Natural killer cell (primary cell): ENCODE measurements at regions not wholly inside any gene's neighbourhood (a gene's known extent, or its start where the extent isn't known, plus 50 kb on each side); places are given as distances from the start of the nearest gene placed in this dataset.

Experiments
- ATAC-seq, 3 donors: fragments of 150-1000 bp in 2 of 3; fragments of 200-7000 bp in 1 of 3; cut with Tn5 transposase; 1 replicate in 1 of 3; 2 replicates in 2 of 3; pipeline ENCODE4 v1.10.0; 2021; ENCODE audit warnings: mild to moderate bottlenecking in 2 of 3, moderate library complexity in 2 of 3
- DNase-seq, 2 donors: peaks; one replicate each; pipeline versions ENCODE4 v3.0.0 to v3.0.0-alpha.2; 2013 to 2021; ENCODE audit warnings: mixed read lengths in 1 of 2
- H3K27ac ChIP-seq: one replicate; pipeline ENCODE4 v1.5.1; 2013; ENCODE audit warnings: mild to moderate bottlenecking, low read length
- H3K27me3 ChIP-seq: one replicate; pipeline ENCODE4 v1.6.1; 2013; ENCODE audit warnings: low read length; ENCODE audit not compliant: control insufficient read depth, insufficient read depth
- H3K36me3 ChIP-seq: one replicate; pipeline ENCODE4 v1.6.1; 2013; ENCODE audit warnings: low read length; ENCODE audit not compliant: control insufficient read depth, insufficient read depth
- H3K4me1 ChIP-seq: one replicate; pipeline ENCODE4 v1.6.1; 2013; ENCODE audit warnings: low read length; ENCODE audit not compliant: control insufficient read depth, insufficient read depth
- H3K4me3 ChIP-seq: one replicate; pipeline ENCODE4 v1.5.1; 2013; ENCODE audit warnings: low read length
- H3K9me3 ChIP-seq: one replicate; pipeline ENCODE4 v1.6.1; 2013; ENCODE audit warnings: low read length; ENCODE audit not compliant: control insufficient read depth, insufficient read depth
- H3K27ac Mint-ChIP-seq, 2 donors: one replicate each; pipeline ENCODE4 v1.8.0; 2022; ENCODE audit warnings: mild to moderate bottlenecking in 2 of 2, mixed read lengths in 2 of 2, moderate library complexity in 1 of 2
- H3K27me3 Mint-ChIP-seq, 2 donors: one replicate each; pipeline ENCODE4 v1.8.0; 2022; ENCODE audit warnings: low read depth in 2 of 2, mixed read lengths in 2 of 2
- H3K36me3 Mint-ChIP-seq: one replicate; pipeline ENCODE4 v1.8.0; 2022; ENCODE audit warnings: mixed read lengths
- H3K4me1 Mint-ChIP-seq, 2 donors: one replicate each; pipeline ENCODE4 v1.8.0; 2022; ENCODE audit warnings: mixed read lengths in 2 of 2
- H3K4me3 Mint-ChIP-seq: one replicate; pipeline ENCODE4 v1.8.0; 2022; ENCODE audit warnings: mild to moderate bottlenecking, moderate library complexity, mixed read lengths
- H3K9me3 Mint-ChIP-seq, 2 donors: one replicate each; pipeline ENCODE4 v1.8.0; 2022; ENCODE audit warnings: mixed read lengths in 2 of 2
- WGBS: methylation state at CpG from one replicate; pipeline ENCODE4 v1.1.7; 2013; ENCODE audit warnings: missing lambda C conversion rate; ENCODE audit not compliant: insufficient coverage; 5-methylcytosine and 5-hydroxymethylcytosine counted together
- intact Hi-C: fragments of 100-400 bp; cut with micrococcal nuclease; formaldehyde crosslinking; loops from one replicate; pipeline ENCODE4 v1.14.2; 2022
- TF ChIP-seq, protein P1 (sequence below): fragments of 200-600 bp; IDR thresholded peaks from one replicate; pipeline ENCODE4 v1.8.0; 2022; ENCODE audit warnings: antibody characterized with exemption

GRCh38 chr1:29896791-29897714 lies 660.7 kb downstream of the PTPRU start:
- Histone ChIP-seq H3K9me3 (no peaks in the 10 kb centered on the region), H3K27ac (no peak overlapping the region), H3K36me3 (no peaks in the 10 kb centered on the region), H3K4me1 (no peaks in the 10 kb centered on the region), H3K4me3 (no peak overlapping the region), H3K27me3 (peaks cover 3% of the 10 kb centered on the region)
- DNase-seq (no peak), ATAC-seq (no peak)
- H3K27ac Mint-ChIP-seq: no peak overlapping the region
- H3K4me1 Mint-ChIP-seq: no peaks in the 10 kb centered on the region
- WGBS: 45% methylated on average over 11 of the region's 12 CpGs
- TF ChIP-seq, protein P1, sequence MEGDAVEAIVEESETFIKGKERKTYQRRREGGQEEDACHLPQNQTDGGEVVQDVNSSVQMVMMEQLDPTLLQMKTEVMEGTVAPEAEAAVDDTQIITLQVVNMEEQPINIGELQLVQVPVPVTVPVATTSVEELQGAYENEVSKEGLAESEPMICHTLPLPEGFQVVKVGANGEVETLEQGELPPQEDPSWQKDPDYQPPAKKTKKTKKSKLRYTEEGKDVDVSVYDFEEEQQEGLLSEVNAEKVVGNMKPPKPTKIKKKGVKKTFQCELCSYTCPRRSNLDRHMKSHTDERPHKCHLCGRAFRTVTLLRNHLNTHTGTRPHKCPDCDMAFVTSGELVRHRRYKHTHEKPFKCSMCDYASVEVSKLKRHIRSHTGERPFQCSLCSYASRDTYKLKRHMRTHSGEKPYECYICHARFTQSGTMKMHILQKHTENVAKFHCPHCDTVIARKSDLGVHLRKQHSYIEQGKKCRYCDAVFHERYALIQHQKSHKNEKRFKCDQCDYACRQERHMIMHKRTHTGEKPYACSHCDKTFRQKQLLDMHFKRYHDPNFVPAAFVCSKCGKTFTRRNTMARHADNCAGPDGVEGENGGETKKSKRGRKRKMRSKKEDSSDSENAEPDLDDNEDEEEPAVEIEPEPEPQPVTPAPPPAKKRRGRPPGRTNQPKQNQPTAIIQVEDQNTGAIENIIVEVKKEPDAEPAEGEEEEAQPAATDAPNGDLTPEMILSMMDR: no peak
- intact Hi-C loops: no loop called here
- no peak overlapping the region for H3K4me3 Mint-ChIP-seq
- H3K27me3 Mint-ChIP-seq: peaks cover 26 to 42% of the 10 kb centered on the region in 2 donors
- no peaks in the 10 kb centered on the region for H3K9me3 Mint-ChIP-seq
- H3K36me3 Mint-ChIP-seq: no peaks in the 10 kb centered on the region

DNA sequence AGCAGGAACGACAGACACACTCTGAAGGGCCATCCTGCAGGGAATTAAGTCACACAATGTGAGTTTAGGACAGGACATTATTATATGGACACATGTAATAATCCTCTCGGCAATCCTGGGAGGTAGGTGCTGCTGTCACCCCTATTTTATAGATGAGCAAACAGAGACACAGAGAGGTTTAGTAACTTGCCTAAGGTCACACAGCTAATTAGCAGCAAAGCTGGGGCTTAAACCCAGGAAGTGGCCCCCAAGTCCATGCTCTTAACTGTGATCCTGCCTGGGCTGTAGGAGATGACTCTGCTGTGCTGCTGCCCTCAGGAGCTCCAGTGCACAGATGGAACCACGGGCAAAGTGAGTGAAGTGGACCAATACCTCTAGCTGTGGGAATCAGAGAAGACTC lies 660.0 kb downstream of the PTPRU start:
- Histone ChIP-seq H3K4me1 (no peaks in the 10 kb centered on the region), H3K36me3 (no peaks in the 10 kb centered on the region), H3K9me3 (no peaks in the 10 kb centered on the region), H3K27me3 (peaks cover 3% of the 10 kb centered on the region), H3K4me3 (no peak overlapping the region), H3K27ac (no peak overlapping the region)
- DNase-seq: no peak
- ATAC-seq: no peak
- TF ChIP-seq, protein P1: no peak
- H3K4me1 Mint-ChIP-seq: no peaks in the 10 kb centered on the region
- no peaks in the 10 kb centered on the region for H3K36me3 Mint-ChIP-seq
- peaks cover 29 to 47% of the 10 kb centered on the region in 2 donors for H3K27me3 Mint-ChIP-seq
- H3K4me3 Mint-ChIP-seq: no peak overlapping the region
- no peaks in the 10 kb centered on the region for H3K9me3 Mint-ChIP-seq
- no peak overlapping the region for H3K27ac Mint-ChIP-seq
- intact Hi-C loops: no loop called here
- WGBS: 86% methylated on average over 3 of the region's 3 CpGs

GRCh38 chr1:29895201-29895600 lies 658.9 kb downstream of the PTPRU start:
- Histone ChIP-seq H3K27ac (no peak overlapping the region), H3K4me3 (no peak overlapping the region), H3K9me3 (no peaks in the 10 kb centered on the region), H3K36me3 (no peaks in the 10 kb centered on the region), H3K27me3 (peaks cover 3% of the 10 kb centered on the region), H3K4me1 (no peaks in the 10 kb centered on the region)
- Mint-ChIP-seq H3K27me3 (peaks cover 26 to 47% of the 10 kb centered on the region in 2 donors), H3K27ac (no peak overlapping the region), H3K9me3 (no peaks in the 10 kb centered on the region), H3K36me3 (no peaks in the 10 kb centered on the region), H3K4me1 (no peaks in the 10 kb centered on the region), H3K4me3 (no peak overlapping the region)
- TF ChIP-seq, protein P1: no peak
- 81% methylated on average over 4 of the region's 4 CpGs for WGBS
- no peak for ATAC-seq
- intact Hi-C loops: no loop called here
- no peak for DNase-seq

- ATAC-seq: no peak
- H3K4me3 ChIP-seq: no peak overlapping the region
- Mint-ChIP-seq H3K27ac (no peak overlapping the region), H3K36me3 (no peaks in the 10 kb centered on the region), H3K4me1 (no peaks in the 10 kb centered on the region), H3K27me3 (peaks cover 26 to 47% of the 10 kb centered on the region in 2 donors), H3K9me3 (no peaks in the 10 kb centered on the region), H3K4me3 (no peak overlapping the region)
- no peak overlapping the region for H3K27ac ChIP-seq
- H3K4me1 ChIP-seq: no peaks in the 10 kb centered on the region
- WGBS: 79% methylated on average over 5 of the region's 5 CpGs
- TF ChIP-seq, protein P1: no peak
- intact Hi-C loops: no loop called here
- peaks cover 3% of the 10 kb centered on the region for H3K27me3 ChIP-seq
- H3K36me3 ChIP-seq: no peaks in the 10 kb centered on the region
- DNase-seq: no peak
- H3K9me3 ChIP-seq: no peaks in the 10 kb centered on the region
These were observed 658.0 kb downstream of the PTPRU start for GRCh38 chr1:29894311-29894710.
